Loucy (cell line): ENCODE measurements at regions not wholly inside any gene's neighbourhood (a gene's known extent, or its start where the extent isn't known, plus 50 kb on each side); places are given as distances from the start of the nearest gene placed in this dataset.

ENCODE experiments used
- CTCF ChIP-seq: fragments of 200-600 bp; sonication (generic); conservative IDR thresholded peaks from 2 replicates; pipeline ENCODE4 v1.5.1; 2014; ENCODE audit warnings: mild to moderate bottlenecking, antibody characterized with exemption, low read length
- EZH2phosphoT487 ChIP-seq: fragments of 200-600 bp; IDR thresholded peaks from 2 replicates; pipeline ENCODE4 v1.6.1; 2018; ENCODE audit warnings: antibody characterized with exemption, mild to moderate bottlenecking, moderate library complexity, borderline replicate concordance

GRCh38 chr7:114062810-114063209 lies 144.0 kb upstream of the PPP1R3A start:
- no peak for TF ChIP-seq CTCF
- no peak for TF ChIP-seq EZH2phosphoT487
